Activated CD4-positive, alpha-beta T cell treated with anti-CD3 and anti-CD28 coated beads for 36 hours (primary cell): ENCODE measurements at regions not wholly inside any gene's neighbourhood (a gene's known extent, or its start where the extent isn't known, plus 50 kb on each side); places are given as distances from the start of the nearest gene placed in this dataset.

Experiments used
- ATAC-seq: fragments of 200-7000 bp; cut with Tn5 transposase; one replicate; pipeline ENCODE4 v1.10.0; 2021; ENCODE audit warnings: mild to moderate bottlenecking, moderate library complexity
- CTCF ChIA-PET: fragments of 350-600 bp; sonication (Branson Sonifier 250); formaldehyde crosslinking; loops from one replicate; lab custom pipeline; 2021; ENCODE audit warnings: antibody characterized with exemption; lab: Charles Lee
- POLR2A ChIA-PET: fragments of 350-600 bp; sonication (Branson Sonifier 250); formaldehyde crosslinking; loops from one replicate; lab custom pipeline; 2021; ENCODE audit warnings: antibody characterized with exemption, inconsistent platforms; lab: Charles Lee
- DNase-seq: peaks from one replicate; pipeline ENCODE4 v3.0.0-alpha.2; 2020
- H3K27ac Mint-ChIP-seq: one replicate; pipeline ENCODE4 v1.8.0; 2021; ENCODE audit warnings: mixed read lengths
- H3K27me3 Mint-ChIP-seq: one replicate; pipeline ENCODE4 v1.8.0; 2021; ENCODE audit warnings: mixed read lengths
- H3K36me3 Mint-ChIP-seq: one replicate; pipeline ENCODE4 v1.8.0; 2021; ENCODE audit warnings: low read depth, mixed read lengths
- H3K4me1 Mint-ChIP-seq: one replicate; pipeline ENCODE4 v1.8.0; 2021; ENCODE audit warnings: mixed read lengths
- H3K4me3 Mint-ChIP-seq: one replicate; pipeline ENCODE4 v1.8.0; 2021; ENCODE audit warnings: mild to moderate bottlenecking, moderate library complexity, mixed read lengths
- H3K9me3 Mint-ChIP-seq: one replicate; pipeline ENCODE4 v1.8.0; 2021; ENCODE audit warnings: low read depth, mixed read lengths
- intact Hi-C, 2 experiments: fragments of 100-400 bp; cut with DNase I in 1 of 2; cut with micrococcal nuclease in 1 of 2; formaldehyde crosslinking; loops; one replicate each; pipeline versions ENCODE4 v1.14.2 to v1.15.1; 2022 to 2024; cut with DNase I, micrococcal nuclease

GRCh38 chr6:103629613-103630012, 1230.1 kb downstream of the HACE1 start:
- ChIA-PET CTCF (no interaction called here), POLR2A (no interaction called here)
- DNase-seq, result no peak

GRCh38 chr6:103617642-103618041, 1242.1 kb downstream of the HACE1 start:
- no peak for ATAC-seq
- DNase-seq, result no peak
- Mint-ChIP-seq H3K27me3 (no peaks in the 10 kb centered on the region), H3K27ac (no peak overlapping the region), H3K9me3 (no peaks in the 10 kb centered on the region), H3K4me1 (no peaks in the 10 kb centered on the region), H3K4me3 (no peak overlapping the region), H3K36me3 (no peaks in the 10 kb centered on the region)
- ChIA-PET CTCF (no interaction called here), POLR2A (interaction anchor here (0.6 kb wide), 1 partner anchor 623 kb away, joined by 3 read pairs; no protein-coding TSS in a partner anchor)
- intact Hi-C loops, result no loop called here

More at GRCh38 chr6:103629613-103630012, 1230.1 kb downstream of the HACE1 start:
- ATAC-seq, result no peak
- Mint-ChIP-seq H3K27ac (no peak overlapping the region), H3K27me3 (no peaks in the 10 kb centered on the region), H3K9me3 (peaks cover 2% of the 10 kb centered on the region), H3K4me1 (no peaks in the 10 kb centered on the region), H3K36me3 (no peaks in the 10 kb centered on the region), H3K4me3 (no peak overlapping the region)
- intact Hi-C loops, result no loop called here

- intact Hi-C loops, result no loop called here
- CTCF ChIA-PET, result no interaction called here
- ATAC-seq, result no peak
- H3K4me1 Mint-ChIP-seq, result no peaks in the 10 kb centered on the region
- peaks cover 16% of the 10 kb centered on the region for H3K9me3 Mint-ChIP-seq
- H3K27me3 Mint-ChIP-seq, result no peaks in the 10 kb centered on the region
- no peaks in the 10 kb centered on the region for H3K36me3 Mint-ChIP-seq
- no peak for DNase-seq
- POLR2A ChIA-PET, result no interaction called here
- no peak overlapping the region for H3K27ac Mint-ChIP-seq
- H3K4me3 Mint-ChIP-seq, result no peak overlapping the region
These were observed 1272.0 kb downstream of the HACE1 start for GRCh38 chr6:103587722-103588121.

GRCh38 chr6:103578115-103578514, 1281.6 kb downstream of the HACE1 start:
- ChIA-PET CTCF (no interaction called here), POLR2A (no interaction called here)
- Mint-ChIP-seq H3K4me1 (no peaks in the 10 kb centered on the region), H3K36me3 (no peaks in the 10 kb centered on the region), H3K9me3 (peaks cover 2% of the 10 kb centered on the region), H3K27me3 (no peaks in the 10 kb centered on the region), H3K4me3 (no peak overlapping the region), H3K27ac (no peak overlapping the region)
- intact Hi-C loops, result no loop called here
- DNase-seq (no peak), ATAC-seq (no peak)

DNA sequence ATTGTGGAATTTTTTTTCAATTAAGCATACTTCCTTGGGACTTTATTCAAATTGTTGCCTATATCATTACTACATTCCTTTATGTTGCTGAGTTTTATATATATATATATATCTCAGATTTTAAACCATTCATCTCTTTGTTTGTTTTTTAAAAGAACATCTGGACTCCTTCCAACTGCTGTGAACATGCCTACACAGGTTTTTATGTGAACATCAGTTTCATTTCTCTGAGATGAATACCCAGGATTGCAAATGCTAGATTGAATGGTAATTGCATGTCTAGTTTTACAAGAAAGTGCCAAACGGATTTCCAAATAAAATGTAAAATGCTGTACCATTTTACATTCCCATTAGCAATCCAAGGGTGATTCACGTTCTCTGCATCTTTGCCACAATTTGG, 1289.3 kb downstream of the HACE1 start:
- H3K27me3 Mint-ChIP-seq, result no peaks in the 10 kb centered on the region
- no peak overlapping the region for H3K27ac Mint-ChIP-seq
- H3K4me3 Mint-ChIP-seq, result no peak overlapping the region
- CTCF ChIA-PET, result no interaction called here
- intact Hi-C loops, result no loop called here
- ATAC-seq (no peak), DNase-seq (no peak)
- H3K4me1 Mint-ChIP-seq, result no peaks in the 10 kb centered on the region
- no peaks in the 10 kb centered on the region for H3K36me3 Mint-ChIP-seq
- POLR2A ChIA-PET, result no interaction called here
- no peaks in the 10 kb centered on the region for H3K9me3 Mint-ChIP-seq

DNA sequence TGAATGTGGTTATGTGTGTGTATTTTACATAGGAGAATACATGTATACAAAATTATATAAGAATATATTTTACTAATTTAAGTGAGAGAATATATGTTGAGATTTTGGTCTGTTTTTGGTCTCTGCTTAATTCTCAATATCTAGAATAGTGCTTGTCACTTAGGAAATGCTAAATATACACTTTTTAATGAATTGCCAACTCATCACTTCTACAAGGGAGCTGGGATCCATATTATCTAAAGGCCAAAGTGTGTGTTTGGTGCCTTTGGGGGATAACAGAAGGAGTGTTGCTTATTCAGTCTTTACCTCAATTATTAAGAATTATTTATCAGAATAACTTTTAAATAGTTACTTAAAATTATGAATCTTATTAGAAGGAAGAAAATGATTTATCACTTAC, 1304.8 kb downstream of the HACE1 start:
- DNase-seq (no peak), ATAC-seq (no peak)
- no peak overlapping the region for H3K27ac Mint-ChIP-seq
- H3K4me3 Mint-ChIP-seq, result no peak overlapping the region
- intact Hi-C loops, result no loop called here
- H3K9me3 Mint-ChIP-seq, result peaks cover 3% of the 10 kb centered on the region
- POLR2A ChIA-PET, result interaction anchor here (0.5 kb wide), 1 partner anchor 165 kb away, joined by 3 read pairs; no protein-coding TSS in a partner anchor
- H3K27me3 Mint-ChIP-seq, result no peaks in the 10 kb centered on the region
- CTCF ChIA-PET, result no interaction called here
- H3K4me1 Mint-ChIP-seq, result no peaks in the 10 kb centered on the region
- no peaks in the 10 kb centered on the region for H3K36me3 Mint-ChIP-seq

GRCh38 chr6:103538381-103538780, 1321.3 kb downstream of the HACE1 start:
- CTCF ChIA-PET, result no interaction called here
- ATAC-seq, result no peak
- intact Hi-C loops, result no loop called here
- Mint-ChIP-seq H3K27me3 (no peaks in the 10 kb centered on the region), H3K36me3 (no peaks in the 10 kb centered on the region), H3K27ac (no peak overlapping the region), H3K4me3 (no peak overlapping the region), H3K4me1 (no peaks in the 10 kb centered on the region), H3K9me3 (peaks cover 3% of the 10 kb centered on the region)
- POLR2A ChIA-PET, result no interaction called here
- DNase-seq, result no peak

GRCh38 chr6:103534814-103535213, 1324.9 kb downstream of the HACE1 start:
- DNase-seq, result no peak
- Mint-ChIP-seq H3K36me3 (no peaks in the 10 kb centered on the region), H3K27ac (no peak overlapping the region), H3K9me3 (peaks cover 3% of the 10 kb centered on the region), H3K4me1 (no peaks in the 10 kb centered on the region), H3K27me3 (no peaks in the 10 kb centered on the region), H3K4me3 (no peak overlapping the region)
- intact Hi-C loops, result no loop called here
- POLR2A ChIA-PET, result no interaction called here
- ATAC-seq, result no peak
- CTCF ChIA-PET, result no interaction called here

DNA sequence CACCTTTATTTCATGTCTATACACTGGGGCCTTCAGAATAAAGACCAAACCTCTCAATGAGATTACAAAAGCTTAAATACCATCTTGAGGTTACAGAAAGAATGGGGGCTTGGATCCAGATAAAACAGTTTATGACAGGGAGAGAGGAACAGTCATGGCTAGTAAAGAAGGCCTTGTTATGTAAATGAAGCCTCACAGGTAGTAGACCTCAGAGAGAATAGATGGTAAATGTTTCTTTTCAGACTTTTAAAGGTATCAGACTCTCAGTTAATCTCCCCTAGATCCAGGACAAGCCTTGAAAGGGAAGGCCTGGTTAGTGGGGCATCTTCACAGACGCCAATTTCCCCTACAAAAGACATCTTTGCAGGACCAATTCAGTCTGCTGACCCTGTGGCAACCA, 1325.6 kb downstream of the HACE1 start:
- CTCF ChIA-PET, result no interaction called here
- H3K4me1 Mint-ChIP-seq, result no peaks in the 10 kb centered on the region
- ATAC-seq (no peak), DNase-seq (no peak)
- H3K27me3 Mint-ChIP-seq, result no peaks in the 10 kb centered on the region
- POLR2A ChIA-PET, result no interaction called here
- no peak overlapping the region for H3K4me3 Mint-ChIP-seq
- no peak overlapping the region for H3K27ac Mint-ChIP-seq
- H3K9me3 Mint-ChIP-seq, result peaks cover 3% of the 10 kb centered on the region
- H3K36me3 Mint-ChIP-seq, result no peaks in the 10 kb centered on the region
- intact Hi-C loops, result no loop called here

DNA sequence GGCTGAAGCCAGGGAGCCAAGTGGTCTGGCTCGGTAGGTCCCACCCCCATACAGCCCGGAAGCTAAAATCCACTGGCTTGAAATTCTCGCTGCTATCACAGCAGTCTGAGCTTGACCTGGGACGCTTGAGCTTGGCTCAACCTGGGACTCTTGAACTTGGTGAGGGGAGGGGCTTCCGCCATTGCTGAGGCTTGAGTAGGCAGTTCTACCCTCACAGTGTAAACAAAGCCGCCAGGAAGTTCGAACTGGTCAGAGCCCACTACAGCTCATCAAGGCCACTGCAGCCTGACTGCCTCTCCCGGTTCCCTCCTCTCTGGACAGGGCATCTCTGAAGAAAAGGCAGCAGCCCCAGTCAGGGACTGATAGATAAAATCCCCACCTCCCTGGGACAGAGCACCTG, 1337.7 kb downstream of the HACE1 start:
- POLR2A ChIA-PET, result no interaction called here
- Mint-ChIP-seq H3K9me3 (peaks cover 4% of the 10 kb centered on the region), H3K36me3 (no peaks in the 10 kb centered on the region), H3K4me1 (no peaks in the 10 kb centered on the region), H3K4me3 (no peak overlapping the region), H3K27me3 (no peaks in the 10 kb centered on the region), H3K27ac (no peak overlapping the region)
- DNase-seq (no peak), ATAC-seq (no peak)
- CTCF ChIA-PET, result no interaction called here
- intact Hi-C loops, result no loop called here

- no peak for DNase-seq
- intact Hi-C loops, result no loop called here
- no peaks in the 10 kb centered on the region for H3K27me3 Mint-ChIP-seq
- no peaks in the 10 kb centered on the region for H3K4me1 Mint-ChIP-seq
- no peak overlapping the region for H3K27ac Mint-ChIP-seq
- ChIA-PET POLR2A (no interaction called here), CTCF (no interaction called here)
- H3K9me3 Mint-ChIP-seq, result peaks cover 2% of the 10 kb centered on the region
- no peaks in the 10 kb centered on the region for H3K36me3 Mint-ChIP-seq
- ATAC-seq, result no peak
- H3K4me3 Mint-ChIP-seq, result no peak overlapping the region
These were observed 1343.4 kb downstream of the HACE1 start for GRCh38 chr6:103516336-103516735.

DNA sequence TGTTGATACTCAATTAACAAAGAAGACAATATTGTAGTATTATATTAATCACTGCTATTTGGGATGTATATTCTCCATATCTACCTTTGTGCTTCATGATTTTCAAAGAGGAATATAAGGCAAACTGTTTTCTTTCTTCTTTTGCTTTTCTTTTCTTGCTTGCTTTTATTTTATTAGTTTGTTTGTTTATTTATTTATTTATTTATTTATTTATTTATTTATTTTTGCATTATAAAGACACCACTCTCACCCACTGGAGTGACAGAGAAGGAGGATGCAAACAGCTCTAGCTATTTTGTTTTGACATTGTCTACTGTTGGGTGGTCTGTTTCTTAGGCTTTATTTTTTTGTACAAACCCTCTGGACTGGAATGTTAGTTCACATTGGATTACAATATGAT, 1352.7 kb downstream of the HACE1 start:
- peaks cover 2% of the 10 kb centered on the region for H3K9me3 Mint-ChIP-seq
- no peaks in the 10 kb centered on the region for H3K27me3 Mint-ChIP-seq
- H3K36me3 Mint-ChIP-seq, result no peaks in the 10 kb centered on the region
- no peak for ATAC-seq
- H3K4me1 Mint-ChIP-seq, result no peaks in the 10 kb centered on the region
- POLR2A ChIA-PET, result no interaction called here
- intact Hi-C loops, result no loop called here
- CTCF ChIA-PET, result interaction anchor here (0.6 kb wide), 1 partner anchor 1457 kb away, joined by 3 read pairs; no protein-coding TSS in a partner anchor
- no peak for DNase-seq
- no peak overlapping the region for H3K4me3 Mint-ChIP-seq
- H3K27ac Mint-ChIP-seq, result no peak overlapping the region

DNA sequence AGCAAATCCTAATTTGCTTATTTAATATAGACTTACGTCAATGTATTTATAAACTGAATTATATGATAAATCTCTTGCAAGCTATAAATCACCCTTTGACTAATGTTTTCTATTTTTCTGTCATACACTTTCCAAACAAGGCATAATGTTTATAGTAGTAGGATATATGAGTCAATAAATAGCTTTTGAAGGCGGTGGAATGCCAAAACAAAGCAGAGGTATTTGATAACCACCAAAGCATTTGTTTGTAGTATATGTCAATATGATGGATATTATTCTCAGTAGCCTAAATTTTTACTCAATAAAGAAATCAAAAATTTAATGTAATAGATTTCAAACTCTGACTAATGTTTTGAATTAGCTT, 1354.6 kb downstream of the HACE1 start:
- Mint-ChIP-seq H3K4me1 (no peaks in the 10 kb centered on the region), H3K4me3 (no peak overlapping the region), H3K27ac (no peak overlapping the region), H3K27me3 (no peaks in the 10 kb centered on the region), H3K36me3 (no peaks in the 10 kb centered on the region), H3K9me3 (peaks cover 2% of the 10 kb centered on the region)
- ATAC-seq, result no peak
- ChIA-PET CTCF (no interaction called here), POLR2A (no interaction called here)
- DNase-seq, result no peak
- intact Hi-C loops, result no loop called here
